ENCODE measurements at regions not wholly inside any gene's neighbourhood (a gene's known extent, or its start where the extent isn't known, plus 50 kb on each side); places are given as distances from the start of the nearest gene placed in this dataset.

- TF ChIP-seq HOXB13 (CRISPR knock-in tag; IDR thresholded peaks at IDR 0.05; ENCODE audit: low read depth) (no peak), SMC3 (IDR thresholded peaks at IDR 0.05) (no peak), SREBF2 (IDR thresholded peaks at IDR 0.05) (no peak), PBX3 (IDR thresholded peaks at IDR 0.05) (no peak), FOSB (CRISPR knock-in tag; IDR thresholded peaks at IDR 0.05) (no peak)
These were observed 111.1 kb upstream of the ZP4 start (continued) for GRCh38 chr1:238001818-238002217.

GRCh38 chr1:237999426-238000052 is 108.8 kb upstream of the ZP4 start:
- Histone ChIP-seq H3K4me2 (no peak overlapping the region), H3K9me3 (no peaks in the 10 kb centered on the region), H3K4me3 (no peak overlapping the region), H3K27ac (no peak overlapping the region), H3K4me1 (no peaks in the 10 kb centered on the region)
- ATAC-seq (no peak), DNase-seq (ENCODE audit: low read depth in 1 of 2, low spot score in 1 of 2) (no peak), FAIRE-seq (no peak)
- 2% methylated on average over 4 of the region's 4 CpGs for WGBS (ENCODE audit: missing lambda C conversion rate)
- POLR2A ChIA-PET, result no interaction called here
- TF ChIP-seq HEYL (CRISPR knock-in tag; IDR thresholded peaks at IDR 0.05), result no peak
- no peak for TF ChIP-seq ATOH8 (CRISPR knock-in tag; IDR thresholded peaks at IDR 0.05; ENCODE audit: low read depth)
- no peak for TF ChIP-seq RNF2 (IDR thresholded peaks at IDR 0.05; ENCODE audit: borderline replicate concordance, low read depth)
- TF ChIP-seq ZFP36 (IDR thresholded peaks at IDR 0.05; ENCODE audit: borderline replicate concordance, partially characterized antibody), result no peak
- no peak for TF ChIP-seq FOXS1 (CRISPR knock-in tag; IDR thresholded peaks at IDR 0.05)
- TF ChIP-seq E2F6 (IDR thresholded peaks at IDR 0.05; ENCODE audit: borderline replicate concordance, low read depth), result no peak
- no peak for TF ChIP-seq ESRRA (IDR thresholded peaks at IDR 0.05; ENCODE audit: borderline replicate concordance, low read length)
- no peak for TF ChIP-seq RAD21 (conservative IDR thresholded peaks at IDR 0.05 in 1 of 2, IDR thresholded peaks at IDR 0.05 in 1 of 2)
- no peak for TF ChIP-seq RFX5 (IDR thresholded peaks at IDR 0.05)
- no peak for TF ChIP-seq EP300 (IDR thresholded peaks at IDR 0.05)
- TF ChIP-seq RARB (CRISPR knock-in tag; IDR thresholded peaks at IDR 0.05), result no peak
- no peak for TF ChIP-seq TFCP2L1 (CRISPR knock-in tag; IDR thresholded peaks at IDR 0.05)
- no peak for TF ChIP-seq NFE2L2 (conservative IDR thresholded peaks at IDR 0.05; ENCODE audit: low read length)
- no peak for TF ChIP-seq PBX3 (IDR thresholded peaks at IDR 0.05)
- TF ChIP-seq HMGXB4 (CRISPR knock-in tag; IDR thresholded peaks at IDR 0.05; ENCODE audit: borderline replicate concordance), result no peak
- TF ChIP-seq USF2 (IDR thresholded peaks at IDR 0.05), result no peak
- TF ChIP-seq HES2 (IDR thresholded peaks at IDR 0.05), result no peak
- no peak for TF ChIP-seq CBX8 (IDR thresholded peaks at IDR 0.05)
- TF ChIP-seq JUN (IDR thresholded peaks at IDR 0.05), result no peak
- TF ChIP-seq SMC3 (IDR thresholded peaks at IDR 0.05), result no peak
- CTCF ChIA-PET, result interaction anchor here (0.6 kb wide), 1 partner anchor 20 kb away, joined by 3 read pairs; no protein-coding TSS in a partner anchor
